Muscle layer of colon (tissue), 2 donors: ENCODE measurements at regions not wholly inside any gene's neighbourhood (a gene's known extent, or its start where the extent isn't known, plus 50 kb on each side); places are given as distances from the start of the nearest gene placed in this dataset.

Experiments
- H3K27ac ChIP-seq: one replicate; pipeline ENCODE4 v1.7.0; 2013; ENCODE audit warnings: low read depth, mild to moderate bottlenecking, low read length, moderate library complexity
- H3K27me3 ChIP-seq, 2 donors: one replicate each; pipeline ENCODE4 v1.7.0; 2013; ENCODE audit warnings: low read length in 2 of 2, mild to moderate bottlenecking in 2 of 2; ENCODE audit not compliant: insufficient read depth in 2 of 2, control insufficient read depth in 1 of 2
- H3K36me3 ChIP-seq: one replicate; pipeline ENCODE4 v1.7.0; 2013; ENCODE audit warnings: mild to moderate bottlenecking, low read length; ENCODE audit not compliant: insufficient read depth
- H3K4me1 ChIP-seq: one replicate; pipeline ENCODE4 v1.7.0; 2013; ENCODE audit warnings: mild to moderate bottlenecking, low read length; ENCODE audit not compliant: insufficient read depth
- H3K4me3 ChIP-seq, 2 donors: one replicate each; pipeline ENCODE4 v1.7.0; 2013; ENCODE audit warnings: low read length in 2 of 2, low read depth in 1 of 2, mild to moderate bottlenecking in 1 of 2, moderate library complexity in 1 of 2
- H3K9ac ChIP-seq: one replicate; pipeline ENCODE4 v1.7.0; 2013; ENCODE audit warnings: low read length
- H3K9me3 ChIP-seq: one replicate; pipeline ENCODE4 v1.7.0; 2013; ENCODE audit warnings: mild to moderate bottlenecking, low read length
- donor health status: abdominal sarcoma.
- donor health status: Adenocarcinoma of cecum.

DNA sequence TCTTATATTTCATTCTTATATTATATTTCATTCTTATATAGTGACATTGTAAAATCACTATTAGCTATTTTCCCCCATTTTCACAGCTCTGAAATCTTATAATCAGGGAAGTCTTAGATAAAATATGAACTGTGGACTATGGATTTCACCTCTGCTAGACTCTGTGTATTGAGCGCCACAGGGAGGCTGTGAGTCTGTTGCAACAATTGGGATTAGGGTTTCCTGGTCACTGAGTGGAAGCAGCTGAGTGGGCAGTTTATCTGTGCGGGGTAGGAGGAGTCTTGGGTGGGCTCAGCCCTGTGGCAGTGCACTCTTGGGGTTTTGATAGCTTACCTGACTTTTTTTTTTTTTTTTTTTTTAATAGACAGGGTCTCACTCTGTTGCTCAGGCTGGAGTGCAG, 249.5 kb downstream of the PTTG2 start:
- Histone ChIP-seq H3K27ac (no peak overlapping the region), H3K4me1 (peaks cover 21% of the 10 kb centered on the region), H3K36me3 (no peaks in the 10 kb centered on the region)

GRCh38 chr4:38210396-38211114, 250.4 kb downstream of the PTTG2 start:
- no peaks in the 10 kb centered on the region for H3K36me3 ChIP-seq
- peaks cover 21% of the 10 kb centered on the region for H3K4me1 ChIP-seq
- H3K9me3 ChIP-seq: no peaks in the 10 kb centered on the region
- H3K27ac ChIP-seq: peak overlapping the region; percentile 20
- no peak overlapping the region for H3K4me3 ChIP-seq
- no peaks in the 10 kb centered on the region for H3K27me3 ChIP-seq
- H3K9ac ChIP-seq: no peak overlapping the region

More for the DNA sequence above, 249.5 kb downstream of the PTTG2 start:
- no peaks in the 10 kb centered on the region for H3K27me3 ChIP-seq
- no peaks in the 10 kb centered on the region for H3K9me3 ChIP-seq
- no peak overlapping the region for H3K4me3 ChIP-seq
- no peak overlapping the region for H3K9ac ChIP-seq

GRCh38 chr4:38211885-38212284, 251.7 kb downstream of the PTTG2 start:
- H3K27me3 ChIP-seq: no peaks in the 10 kb centered on the region
- peak overlapping the region; percentile 23 for H3K27ac ChIP-seq
- H3K4me1 ChIP-seq: peaks cover 21% of the 10 kb centered on the region
- H3K36me3 ChIP-seq: no peaks in the 10 kb centered on the region
- no peak overlapping the region for H3K9ac ChIP-seq
- no peaks in the 10 kb centered on the region for H3K9me3 ChIP-seq
- no peak overlapping the region for H3K4me3 ChIP-seq

DNA sequence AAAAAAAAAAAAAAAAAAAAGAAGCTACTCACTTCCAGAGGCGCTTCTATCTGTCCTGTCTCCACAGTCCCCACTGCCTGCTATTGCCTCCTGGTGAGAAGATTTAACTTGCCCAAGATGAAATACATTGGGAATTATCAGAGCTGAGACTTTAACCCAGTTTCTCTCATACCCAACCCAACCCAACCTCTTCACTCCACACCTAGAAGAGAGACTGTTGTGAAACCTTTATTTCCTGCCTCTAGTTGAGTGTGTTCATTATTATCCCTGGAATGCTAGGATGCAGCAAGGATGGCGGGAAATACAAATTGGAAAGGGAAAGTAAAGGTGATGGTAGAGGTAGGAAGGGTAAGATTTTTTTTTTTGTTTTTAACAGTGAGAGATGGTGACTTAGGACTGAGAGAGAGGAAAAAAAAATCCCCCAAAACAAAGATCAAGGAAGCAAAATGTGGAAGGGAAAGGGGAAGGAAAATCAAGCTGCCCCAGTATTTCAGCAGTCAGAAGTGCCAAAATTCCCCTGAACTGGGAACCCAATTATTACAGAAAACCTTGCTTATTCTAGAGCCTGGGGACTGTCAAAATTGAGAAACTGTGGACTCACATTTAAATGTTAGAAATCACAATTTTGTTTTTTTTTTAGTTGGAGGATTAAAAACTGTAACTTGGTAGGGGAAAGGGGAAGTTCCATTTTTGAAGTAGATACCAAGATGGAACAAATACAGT, 253.0 kb downstream of the PTTG2 start:
- Histone ChIP-seq H3K9ac (no peak overlapping the region), H3K27me3 (no peaks in the 10 kb centered on the region), H3K27ac (no peak overlapping the region), H3K9me3 (no peaks in the 10 kb centered on the region), H3K4me1 (peaks cover 21% of the 10 kb centered on the region), H3K4me3 (no peak overlapping the region), H3K36me3 (no peaks in the 10 kb centered on the region)

GRCh38 chr4:38222892-38223291, 262.7 kb downstream of the PTTG2 start:
- Histone ChIP-seq H3K4me1 (peaks cover 10% of the 10 kb centered on the region), H3K27me3 (no peaks in the 10 kb centered on the region), H3K9me3 (no peaks in the 10 kb centered on the region), H3K9ac (no peak overlapping the region), H3K27ac (no peak overlapping the region), H3K4me3 (no peak overlapping the region), H3K36me3 (no peaks in the 10 kb centered on the region)

- Histone ChIP-seq H3K27ac (no peak overlapping the region), H3K4me1 (peaks cover 10% of the 10 kb centered on the region), H3K4me3 (no peak overlapping the region), H3K9me3 (no peaks in the 10 kb centered on the region), H3K9ac (no peak overlapping the region), H3K27me3 (no peaks in the 10 kb centered on the region), H3K36me3 (no peaks in the 10 kb centered on the region)
Observed at GRCh38 chr4:38223306-38223705, 263.1 kb downstream of the PTTG2 start.

GRCh38 chr4:38223782-38224236, 263.6 kb downstream of the PTTG2 start:
- no peaks in the 10 kb centered on the region for H3K9me3 ChIP-seq
- H3K27ac ChIP-seq: no peak overlapping the region
- no peaks in the 10 kb centered on the region for H3K27me3 ChIP-seq
- H3K9ac ChIP-seq: no peak overlapping the region
- H3K4me1 ChIP-seq: peaks cover 10% of the 10 kb centered on the region
- no peak overlapping the region for H3K4me3 ChIP-seq
- no peaks in the 10 kb centered on the region for H3K36me3 ChIP-seq

- H3K4me1 ChIP-seq: peaks cover 10% of the 10 kb centered on the region
- no peaks in the 10 kb centered on the region for H3K27me3 ChIP-seq
- no peak overlapping the region for H3K9ac ChIP-seq
- H3K27ac ChIP-seq: no peak overlapping the region
- no peak overlapping the region for H3K4me3 ChIP-seq
- H3K9me3 ChIP-seq: no peaks in the 10 kb centered on the region
- H3K36me3 ChIP-seq: no peaks in the 10 kb centered on the region
Observed at GRCh38 chr4:38224850-38225249, 264.7 kb downstream of the PTTG2 start.

DNA sequence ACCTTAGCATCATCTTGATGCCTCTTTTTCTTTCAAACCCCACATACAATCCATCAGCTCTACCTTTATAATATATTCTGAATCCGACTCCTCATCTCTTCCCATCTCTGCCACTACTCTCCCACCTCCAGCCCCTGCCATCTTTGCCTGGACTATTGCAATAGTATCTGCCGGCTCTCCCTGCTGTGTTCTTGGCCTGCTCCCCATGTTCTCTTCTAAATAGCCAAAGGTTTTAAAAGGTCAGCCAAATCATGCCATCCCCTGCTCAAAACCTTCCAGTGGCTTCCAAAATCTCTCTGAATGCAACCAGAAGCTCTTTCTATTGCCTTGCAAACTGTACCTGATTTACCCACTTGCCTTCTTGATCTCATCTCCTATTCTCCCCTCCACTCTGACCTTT, 266.0 kb downstream of the PTTG2 start:
- Histone ChIP-seq H3K9ac (no peak overlapping the region), H3K9me3 (no peaks in the 10 kb centered on the region), H3K4me3 (no peak overlapping the region), H3K27me3 (no peaks in the 10 kb centered on the region), H3K27ac (no peak overlapping the region), H3K36me3 (no peaks in the 10 kb centered on the region), H3K4me1 (peaks cover 10% of the 10 kb centered on the region)

- Histone ChIP-seq H3K36me3 (no peaks in the 10 kb centered on the region), H3K4me1 (peaks cover 7% of the 10 kb centered on the region), H3K27ac (no peak overlapping the region), H3K9ac (no peak overlapping the region), H3K9me3 (no peaks in the 10 kb centered on the region), H3K27me3 (no peaks in the 10 kb centered on the region), H3K4me3 (no peak overlapping the region)
Observed at GRCh38 chr4:38230121-38230801, 270.1 kb downstream of the PTTG2 start.

- Histone ChIP-seq H3K36me3 (no peaks in the 10 kb centered on the region), H3K4me1 (peaks cover 14% of the 10 kb centered on the region), H3K27ac (no peak overlapping the region), H3K9ac (no peak overlapping the region), H3K4me3 (no peak overlapping the region), H3K27me3 (no peaks in the 10 kb centered on the region), H3K9me3 (no peaks in the 10 kb centered on the region)
Observed at GRCh38 chr4:38230821-38231563, 270.8 kb downstream of the PTTG2 start.
